GM19238 (cell line): ENCODE measurements at regions not wholly inside any gene's neighbourhood (a gene's known extent, or its start where the extent isn't known, plus 50 kb on each side); places are given as distances from the start of the nearest gene placed in this dataset.

Source experiments
- DNase-seq: peaks from one replicate; pipeline ENCODE4 v3.0.0; 2011; ENCODE audit warnings: low spot score; ENCODE audit not compliant: insufficient read length

- no peak for DNase-seq
Observed at GRCh38 chr13:47126432-47126831, 229.6 kb upstream of the HTR2A start.

- DNase-seq = no peak
Observed at GRCh38 chr13:47121092-47121763, 224.4 kb upstream of the HTR2A start.

- no peak for DNase-seq
Observed at GRCh38 chr13:47120282-47120681, 223.4 kb upstream of the HTR2A start.

GRCh38 chr13:47119575-47120235 lies 222.9 kb upstream of the HTR2A start:
- no peak for DNase-seq

GRCh38 chr13:47117268-47117667 lies 220.4 kb upstream of the HTR2A start:
- DNase-seq = no peak

GRCh38 chr13:47114030-47114429 lies 217.2 kb upstream of the HTR2A start:
- no peak for DNase-seq

GRCh38 chr13:47112903-47113299 lies 216.0 kb upstream of the HTR2A start:
- no peak for DNase-seq

- no peak for DNase-seq
Observed at GRCh38 chr13:47112205-47112902, 215.5 kb upstream of the HTR2A start.

GRCh38 chr13:47111499-47111898 lies 214.6 kb upstream of the HTR2A start:
- DNase-seq = no peak

GRCh38 chr13:47110833-47111240 lies 214.0 kb upstream of the HTR2A start:
- no peak for DNase-seq

- DNase-seq = no peak
Observed at GRCh38 chr13:47110141-47110540, 213.3 kb upstream of the HTR2A start.

- DNase-seq = no peak
Observed at GRCh38 chr13:47109028-47109427, 212.2 kb upstream of the HTR2A start.

GRCh38 chr13:47100214-47100853 lies 203.5 kb upstream of the HTR2A start:
- no peak for DNase-seq

- peak; percentile 13 for DNase-seq
Observed at GRCh38 chr13:47094734-47095434, 198.0 kb upstream of the HTR2A start.

GRCh38 chr13:47092202-47092601 lies 195.3 kb upstream of the HTR2A start:
- no peak for DNase-seq

- DNase-seq = no peak
Observed at GRCh38 chr13:47087841-47088240, 191.0 kb upstream of the HTR2A start.

GRCh38 chr13:47087241-47087640 lies 190.4 kb upstream of the HTR2A start:
- DNase-seq = no peak

- no peak for DNase-seq
Observed at GRCh38 chr13:47085346-47085745, 188.5 kb upstream of the HTR2A start.

- no peak for DNase-seq
Observed at GRCh38 chr13:47081850-47082249, 185.0 kb upstream of the HTR2A start.

GRCh38 chr13:47081246-47081645 lies 184.4 kb upstream of the HTR2A start:
- DNase-seq = no peak

- DNase-seq = no peak
Observed at GRCh38 chr13:47080621-47081020, 183.8 kb upstream of the HTR2A start.

- no peak for DNase-seq
Observed at GRCh38 chr13:47076500-47076899, 179.6 kb upstream of the HTR2A start.
